GM12872 (cell line): ENCODE measurements at regions not wholly inside any gene's neighbourhood (a gene's known extent, or its start where the extent isn't known, plus 50 kb on each side); places are given as distances from the start of the nearest gene placed in this dataset.

Experiments
- CTCF ChIP-seq: IDR thresholded peaks from 3 replicates; pipeline ENCODE4 v1.5.1; 2011; ENCODE audit warnings: low read depth, mild to moderate bottlenecking, low read length, moderate library complexity; ENCODE audit not compliant: insufficient read depth

DNA sequence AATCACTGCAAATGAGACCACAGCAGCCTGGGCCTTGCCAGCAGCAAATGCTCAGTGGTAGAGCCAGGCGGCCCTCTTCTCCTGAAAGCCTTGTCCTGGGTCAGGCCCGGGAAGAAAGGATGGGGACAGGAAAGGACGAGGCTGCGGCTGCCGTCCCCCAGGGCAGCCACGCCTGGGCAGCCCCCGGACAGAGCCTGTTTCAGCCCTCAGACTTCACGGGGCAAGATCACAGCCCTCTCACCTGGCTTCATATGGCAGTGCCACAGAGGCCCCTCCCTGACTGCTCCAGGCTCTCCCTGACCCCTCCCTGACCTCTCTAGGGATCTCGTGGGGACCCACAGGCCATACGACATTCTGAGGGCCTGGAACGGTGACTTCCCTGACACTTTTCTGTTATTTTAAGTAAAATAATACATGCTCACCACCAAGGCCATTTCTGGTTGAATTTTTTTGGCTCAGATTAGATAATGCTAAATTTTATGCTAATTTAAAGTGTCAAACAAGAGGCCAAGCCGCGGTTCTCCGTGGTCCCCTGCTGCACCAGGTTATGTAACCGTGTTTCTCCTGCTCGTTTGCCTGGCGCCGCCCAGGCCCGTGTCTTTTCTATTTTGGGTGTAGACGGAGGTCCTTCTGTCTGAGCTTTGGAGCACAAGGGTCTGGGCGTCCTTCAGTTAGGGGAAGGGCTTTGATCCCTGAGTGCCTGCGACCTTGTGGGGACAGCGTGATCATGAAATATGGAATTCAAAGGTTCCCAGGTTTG is 59.9 kb upstream of the BHLHE23 start:
- no peak for TF ChIP-seq CTCF

DNA sequence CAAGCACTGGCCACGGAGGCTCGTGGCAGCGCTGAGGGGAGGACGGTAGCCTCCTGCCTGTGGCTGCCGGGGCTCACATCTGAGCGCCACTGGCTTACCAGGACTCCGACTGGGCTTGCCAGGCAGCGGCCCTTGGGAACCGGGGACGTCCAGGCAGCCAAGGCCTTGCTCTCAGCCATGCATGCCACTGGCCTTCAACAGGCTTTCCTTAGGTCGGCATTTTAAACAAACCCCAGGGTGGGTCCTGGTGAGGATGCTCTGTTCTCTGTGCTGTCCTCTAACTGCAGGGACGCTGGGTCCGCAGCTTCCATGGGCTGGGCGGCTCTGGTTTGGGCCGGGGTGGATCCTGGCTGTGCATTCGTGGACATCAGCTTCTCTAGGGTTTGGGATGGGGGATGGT is 59.1 kb upstream of the BHLHE23 start:
- no peak for TF ChIP-seq CTCF

GRCh38 chr20:63064745-63065711 is 58.3 kb upstream of the BHLHE23 start:
- no peak for TF ChIP-seq CTCF

DNA sequence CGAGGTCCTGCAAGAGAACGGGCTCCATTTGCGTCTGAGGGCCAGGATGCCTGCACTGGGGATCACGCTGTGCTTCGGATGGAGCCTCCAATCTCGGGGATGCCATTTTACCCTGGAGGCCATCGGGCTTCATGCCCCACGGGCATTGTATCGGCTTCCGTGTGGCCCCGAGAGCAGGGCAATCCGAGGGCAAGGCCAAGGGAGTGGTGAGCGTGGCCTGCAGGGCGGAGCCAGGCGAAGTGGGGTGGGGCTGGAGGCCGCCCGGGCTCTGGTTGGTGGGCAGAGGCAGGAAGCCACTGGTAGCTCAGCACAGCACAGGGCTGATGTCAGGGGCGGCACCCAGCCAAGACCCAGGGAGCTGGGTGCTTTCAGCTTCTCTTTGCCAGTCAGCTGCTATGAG is 57.5 kb upstream of the BHLHE23 start:
- no peak for TF ChIP-seq CTCF

- TF ChIP-seq CTCF: no peak
These were observed 55.7 kb upstream of the BHLHE23 start for GRCh38 chr20:63062188-63063140.

GRCh38 chr20:63061771-63062100 is 55.0 kb upstream of the BHLHE23 start:
- no peak for TF ChIP-seq CTCF
